Activated CD4-positive, alpha-beta T cell treated with anti-CD3 and anti-CD28 coated beads for 24 hours (primary cell): ENCODE measurements at regions not wholly inside any gene's neighbourhood (a gene's known extent, or its start where the extent isn't known, plus 50 kb on each side); places are given as distances from the start of the nearest gene placed in this dataset.
"Not testable (repeated sequence)": the region's sequence is repeated elsewhere in the genome, so short reads cannot be mapped to it uniquely, and the experiment has no call there.

Source experiments
- DNase-seq, 2 donors: peaks; one replicate each; pipeline ENCODE4 v3.0.0-alpha.2; 2020; ENCODE audit warnings: low read depth in 2 of 2

DNA sequence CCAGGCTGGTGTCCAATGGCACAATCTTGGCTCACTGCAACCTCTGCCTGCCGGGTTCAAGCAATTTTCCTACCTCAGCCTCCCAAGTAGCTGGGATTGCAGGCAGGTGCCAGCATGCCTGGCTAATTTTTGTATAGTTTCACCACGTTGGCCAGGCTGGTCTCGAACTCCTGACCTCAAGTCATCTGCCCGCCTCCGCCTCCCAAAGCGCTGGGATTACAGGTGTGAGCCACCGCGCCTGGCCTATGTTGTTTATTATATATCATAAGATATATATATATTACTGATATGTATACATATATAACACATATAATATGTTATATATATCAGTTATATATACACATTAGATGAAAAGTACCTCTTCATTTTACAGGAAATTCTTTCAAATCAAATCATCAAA is 914.7 kb downstream of the FOXD4L5 start:
- DNase-seq: not testable (repeated sequence)

- DNase-seq: not testable (repeated sequence)
Measured at GRCh38 chr9:64369644-64370043, 915.4 kb downstream of the FOXD4L5 start.

- peak; percentile 71 to 78 for DNase-seq
Measured at GRCh38 chr9:64369114-64369513, 915.9 kb downstream of the FOXD4L5 start.

DNA sequence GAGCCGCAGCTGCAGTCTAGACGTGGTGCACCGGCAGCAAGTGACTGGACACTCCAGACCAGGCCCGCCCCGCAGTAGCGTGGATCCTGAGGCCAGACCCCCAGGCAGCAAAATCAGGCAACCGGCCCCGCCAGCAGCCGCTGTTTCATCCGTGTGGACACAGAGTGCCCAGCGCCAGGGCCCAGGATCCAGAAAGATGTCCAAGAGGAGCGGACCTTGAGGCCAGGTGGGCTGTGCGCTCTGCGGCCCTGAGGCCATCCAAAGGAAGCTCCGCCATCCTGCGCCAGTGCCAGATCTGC is 916.4 kb downstream of the FOXD4L5 start:
- not testable (repeated sequence) for DNase-seq

- not testable (repeated sequence) for DNase-seq
Measured at GRCh38 chr9:64367826-64368643, 917.0 kb downstream of the FOXD4L5 start.
